Keratinocyte (primary cell): ENCODE measurements at regions not wholly inside any gene's neighbourhood (a gene's known extent, or its start where the extent isn't known, plus 50 kb on each side); places are given as distances from the start of the nearest gene placed in this dataset.

ENCODE experiments used
- CTCF ChIP-seq, 3 experiments: IDR thresholded peaks in 1 of 3; conservative IDR thresholded peaks in 1 of 3; optimal IDR thresholded peaks in 1 of 3; 2 replicates in 2 of 3; 3 replicates in 1 of 3; pipeline versions ENCODE3 to v1.5.1; 2011; ENCODE audit warnings: low read length in 3 of 3, mild to moderate bottlenecking in 3 of 3, moderate library complexity in 2 of 3, control low read depth in 1 of 3, inconsistent platforms in 1 of 3; ENCODE audit not compliant: insufficient read depth in 2 of 3; ENCODE audit errors: extremely low read depth in 1 of 3
- EZH2 ChIP-seq: IDR thresholded peaks from one replicate; pipeline ENCODE4 v1.6.1; 2012; ENCODE audit warnings: inconsistent platforms, mild to moderate bottlenecking, low read length, moderate library complexity

DNA sequence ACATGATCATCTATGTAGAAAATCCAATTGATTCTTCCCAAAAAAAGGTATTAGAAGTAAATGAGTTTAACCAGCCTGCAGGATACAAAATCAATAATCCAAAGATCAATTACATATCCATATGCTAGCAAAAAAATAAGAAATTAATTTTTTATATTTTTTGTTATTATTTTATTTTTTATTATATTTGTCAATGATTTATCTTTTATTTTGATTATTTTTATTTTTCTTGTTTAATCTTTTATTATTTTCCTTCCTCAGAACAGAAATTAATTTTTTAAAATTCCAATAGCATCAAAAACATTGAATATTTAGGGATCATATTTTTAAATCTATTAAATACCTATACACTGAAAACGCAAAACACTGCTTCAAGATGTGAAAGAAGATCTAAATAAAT is 331.2 kb downstream of the PLPP3 start:
- TF ChIP-seq CTCF (optimal IDR thresholded peaks at IDR 0.05 in 1 of 3, IDR thresholded peaks at IDR 0.05 in 1 of 3, conservative IDR thresholded peaks at IDR 0.05 in 1 of 3; ENCODE audit: extremely low read depth in 1 of 3, insufficient read depth in 2 of 3, low read length in 3 of 3) (no peak), EZH2 (no peak)
